GM12872 (cell line): ENCODE measurements at regions not wholly inside any gene's neighbourhood (a gene's known extent, or its start where the extent isn't known, plus 50 kb on each side); places are given as distances from the start of the nearest gene placed in this dataset.

ENCODE experiments used
- CTCF ChIP-seq: IDR thresholded peaks from 3 replicates; pipeline ENCODE4 v1.5.1; 2011; ENCODE audit warnings: low read depth, mild to moderate bottlenecking, low read length, moderate library complexity; ENCODE audit not compliant: insufficient read depth

DNA sequence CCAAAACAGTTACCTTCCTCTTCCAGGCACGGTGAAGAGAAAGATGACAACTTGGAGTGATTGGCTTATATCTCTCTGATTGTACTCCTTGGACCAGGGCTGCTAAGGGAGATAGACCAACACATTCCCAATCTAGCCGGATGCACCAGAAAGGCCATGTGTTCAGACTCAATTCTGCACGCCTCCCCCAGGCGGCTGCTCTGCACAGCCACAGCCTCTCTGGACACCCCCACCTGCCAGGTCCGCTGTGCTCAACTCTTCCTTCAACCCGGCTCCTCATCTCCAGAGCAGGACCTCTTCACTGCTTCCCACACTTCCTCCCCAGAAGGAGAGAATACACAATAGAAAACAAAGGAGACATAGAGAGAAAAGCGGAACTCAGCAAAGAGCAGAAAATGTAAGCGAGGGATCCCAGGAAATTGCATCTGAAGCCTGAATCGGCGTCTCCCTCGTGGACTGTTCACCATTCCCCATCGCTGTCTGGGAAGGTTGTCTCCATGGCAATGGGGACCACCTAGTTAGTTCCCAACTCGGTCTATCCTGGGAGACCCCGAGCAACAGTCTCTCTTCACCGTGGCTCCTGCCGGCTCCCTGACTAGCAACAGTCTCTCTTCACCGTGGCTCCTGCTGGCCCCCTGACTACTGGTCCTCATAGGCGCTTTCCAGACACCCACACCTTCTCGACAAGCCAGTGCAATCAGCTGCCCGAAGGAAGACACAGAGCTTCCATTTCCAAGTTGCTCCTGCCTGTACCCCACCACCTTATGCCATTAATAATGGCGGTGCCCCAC lies 361.7 kb upstream of the MYT1L start:
- TF ChIP-seq CTCF: no peak

DNA sequence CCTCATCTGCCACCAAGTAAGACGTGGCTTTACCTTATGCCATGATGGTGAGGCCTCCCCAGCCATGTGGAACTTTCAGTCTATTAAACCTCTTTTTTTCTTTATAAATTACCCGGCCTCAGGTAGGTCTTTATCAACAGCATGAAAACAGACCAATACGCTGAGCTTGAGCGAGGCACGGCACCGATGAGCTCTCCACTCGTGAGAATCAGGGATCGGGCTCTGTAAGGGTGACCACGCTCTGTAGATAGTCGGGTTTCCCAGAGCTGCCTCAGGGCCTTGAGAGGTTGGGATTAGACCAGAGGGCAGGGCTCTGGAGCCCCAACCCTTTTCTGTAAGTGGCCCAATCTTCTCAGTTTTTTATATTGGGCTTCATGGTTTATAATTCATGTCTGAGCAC lies 360.3 kb upstream of the MYT1L start:
- TF ChIP-seq CTCF: no peak

- no peak for TF ChIP-seq CTCF
These were observed 359.9 kb upstream of the MYT1L start for GRCh38 chr2:2690985-2691384.

DNA sequence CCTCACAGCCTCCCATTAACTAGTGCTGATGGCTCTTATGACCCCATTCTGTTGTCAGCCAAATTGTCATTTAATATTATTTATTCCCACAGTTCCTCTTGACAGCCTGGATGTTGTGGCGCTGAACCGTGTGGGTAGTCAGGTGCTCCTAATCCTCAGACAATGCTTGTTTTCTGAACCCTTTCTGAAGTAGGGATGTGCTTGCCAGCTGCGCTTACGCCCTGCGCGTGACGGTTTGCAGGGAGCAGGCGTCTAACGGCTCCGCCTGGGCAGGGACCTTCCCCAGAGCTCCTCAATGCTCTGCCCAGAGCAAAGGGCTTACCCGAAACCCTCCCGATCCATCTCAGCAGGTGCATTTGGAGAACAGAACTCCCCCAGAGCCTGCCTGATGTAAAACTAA lies 358.2 kb upstream of the MYT1L start:
- no peak for TF ChIP-seq CTCF

GRCh38 chr2:2688254-2688653 lies 357.2 kb upstream of the MYT1L start:
- TF ChIP-seq CTCF: no peak

DNA sequence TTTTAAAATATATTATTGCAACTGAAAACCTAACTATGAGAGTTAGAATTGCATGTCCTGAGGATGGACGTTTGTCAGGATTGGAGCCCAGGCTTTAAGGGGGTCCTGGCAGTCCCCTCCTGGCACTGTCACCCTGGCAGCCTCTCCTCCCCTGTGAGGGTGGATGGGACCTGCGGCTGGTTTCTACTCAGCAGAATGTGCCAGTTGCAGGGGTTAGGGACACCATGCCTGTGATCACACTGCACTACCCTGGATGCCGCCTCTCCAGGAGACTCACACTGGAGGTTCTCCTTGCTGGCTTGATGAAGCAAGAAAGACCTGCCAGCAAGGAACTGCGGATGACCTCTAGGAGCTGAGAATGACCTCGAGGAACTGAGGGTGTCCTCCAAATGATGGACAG lies 356.7 kb upstream of the MYT1L start:
- no peak for TF ChIP-seq CTCF

DNA sequence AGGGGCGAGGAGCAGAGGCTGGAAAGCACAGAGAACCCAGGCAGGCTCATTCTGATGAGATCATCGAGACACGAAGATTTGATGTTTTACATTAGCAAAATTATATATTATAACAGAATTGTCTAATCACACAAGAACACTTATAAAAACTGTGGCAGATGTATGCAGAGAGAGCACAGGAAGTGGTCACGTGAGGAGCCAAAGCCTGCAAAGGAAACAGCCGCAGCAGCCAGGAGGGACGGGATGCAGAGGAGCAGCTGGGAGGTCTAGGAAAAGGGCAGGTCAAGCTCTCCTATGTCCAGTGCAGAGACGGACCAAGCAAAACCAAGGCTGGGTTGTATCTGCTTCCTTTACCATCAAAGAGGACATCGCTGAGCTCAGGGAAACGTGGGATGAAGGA lies 355.1 kb upstream of the MYT1L start:
- no peak for TF ChIP-seq CTCF
